GM12865 (cell line): ENCODE measurements at regions not wholly inside any gene's neighbourhood (a gene's known extent, or its start where the extent isn't known, plus 50 kb on each side); places are given as distances from the start of the nearest gene placed in this dataset.

Experiments used
- DNase-seq: peaks from one replicate; pipeline ENCODE4 v3.0.0; 2010; ENCODE audit warnings: low read depth
- H3K4me3 ChIP-seq: 2 replicates; pipeline ENCODE4 v1.5.1; 2011; ENCODE audit warnings: mild to moderate bottlenecking, low read depth, low read length, control low read depth
- TF ChIP-seq, protein P1 (sequence below): IDR thresholded peaks from 2 replicates; pipeline ENCODE4 v1.5.1; 2011; ENCODE audit warnings: low read length, control low read depth, low read depth, inconsistent platforms; ENCODE audit not compliant: insufficient read depth; ENCODE audit errors: missing control alignments

DNA sequence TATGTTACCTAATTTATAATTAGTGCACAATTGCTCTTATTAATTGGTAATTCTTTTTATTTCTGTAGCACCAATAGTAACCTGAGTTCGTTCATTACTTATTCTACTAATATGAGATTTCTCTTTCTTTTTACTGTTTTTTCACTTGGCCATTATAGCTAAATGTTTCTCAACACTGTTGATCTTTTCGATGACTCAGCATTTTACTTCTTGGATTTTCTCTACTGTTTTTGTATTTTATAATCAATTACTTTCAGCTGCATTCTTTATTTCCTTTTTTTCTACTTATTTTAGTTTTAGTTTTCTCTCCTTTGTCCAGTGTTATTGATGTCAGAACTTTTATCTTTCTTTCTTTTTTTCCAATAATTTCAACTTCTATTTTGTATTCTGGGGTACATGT lies 589.4 kb upstream of the SOX11 start:
- no peak for DNase-seq
- H3K4me3 ChIP-seq, result no peak overlapping the region
- TF ChIP-seq, protein P1, sequence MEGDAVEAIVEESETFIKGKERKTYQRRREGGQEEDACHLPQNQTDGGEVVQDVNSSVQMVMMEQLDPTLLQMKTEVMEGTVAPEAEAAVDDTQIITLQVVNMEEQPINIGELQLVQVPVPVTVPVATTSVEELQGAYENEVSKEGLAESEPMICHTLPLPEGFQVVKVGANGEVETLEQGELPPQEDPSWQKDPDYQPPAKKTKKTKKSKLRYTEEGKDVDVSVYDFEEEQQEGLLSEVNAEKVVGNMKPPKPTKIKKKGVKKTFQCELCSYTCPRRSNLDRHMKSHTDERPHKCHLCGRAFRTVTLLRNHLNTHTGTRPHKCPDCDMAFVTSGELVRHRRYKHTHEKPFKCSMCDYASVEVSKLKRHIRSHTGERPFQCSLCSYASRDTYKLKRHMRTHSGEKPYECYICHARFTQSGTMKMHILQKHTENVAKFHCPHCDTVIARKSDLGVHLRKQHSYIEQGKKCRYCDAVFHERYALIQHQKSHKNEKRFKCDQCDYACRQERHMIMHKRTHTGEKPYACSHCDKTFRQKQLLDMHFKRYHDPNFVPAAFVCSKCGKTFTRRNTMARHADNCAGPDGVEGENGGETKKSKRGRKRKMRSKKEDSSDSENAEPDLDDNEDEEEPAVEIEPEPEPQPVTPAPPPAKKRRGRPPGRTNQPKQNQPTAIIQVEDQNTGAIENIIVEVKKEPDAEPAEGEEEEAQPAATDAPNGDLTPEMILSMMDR, result no peak

DNA sequence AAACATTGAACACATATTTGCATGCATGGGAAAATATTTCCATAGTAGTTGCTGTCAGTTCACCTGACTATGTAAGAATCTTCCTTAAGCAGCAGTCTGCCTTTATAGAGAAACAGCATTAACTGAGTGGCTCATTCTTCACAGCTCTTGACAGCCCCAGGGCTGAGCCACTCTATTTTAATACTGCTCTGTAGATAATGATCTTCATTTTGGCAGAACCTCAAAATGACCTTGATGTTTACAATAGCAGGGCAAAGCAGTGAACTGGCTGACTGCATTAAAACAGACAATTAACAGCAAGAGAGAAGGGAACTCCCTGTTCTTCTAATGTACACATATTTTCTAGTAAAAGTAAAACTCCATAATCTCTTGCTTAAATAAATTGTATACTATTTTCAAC lies 580.6 kb upstream of the SOX11 start:
- DNase-seq, result no peak
- TF ChIP-seq, protein P1, result no peak
- H3K4me3 ChIP-seq, result no peak overlapping the region

DNA sequence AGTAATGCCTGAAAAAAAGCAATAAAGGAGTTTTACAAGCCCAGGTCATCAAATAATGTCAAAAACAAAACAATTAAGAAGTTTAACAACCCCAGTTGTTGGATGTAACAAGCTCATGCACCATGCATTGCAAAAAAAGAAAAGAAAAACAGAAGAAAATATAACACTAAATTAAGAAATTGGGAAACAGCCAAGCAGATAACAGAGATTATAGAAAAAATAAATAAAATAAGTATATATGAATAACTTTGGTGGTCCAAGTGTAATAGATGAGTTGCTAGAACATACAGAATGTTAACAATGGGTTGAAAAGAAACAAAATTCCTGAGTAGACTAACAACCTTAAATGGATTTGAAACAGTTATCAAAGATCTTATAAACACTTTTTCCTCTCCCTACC lies 573.1 kb upstream of the SOX11 start:
- TF ChIP-seq, protein P1, result no peak
- no peak for DNase-seq
- no peak overlapping the region for H3K4me3 ChIP-seq

DNA sequence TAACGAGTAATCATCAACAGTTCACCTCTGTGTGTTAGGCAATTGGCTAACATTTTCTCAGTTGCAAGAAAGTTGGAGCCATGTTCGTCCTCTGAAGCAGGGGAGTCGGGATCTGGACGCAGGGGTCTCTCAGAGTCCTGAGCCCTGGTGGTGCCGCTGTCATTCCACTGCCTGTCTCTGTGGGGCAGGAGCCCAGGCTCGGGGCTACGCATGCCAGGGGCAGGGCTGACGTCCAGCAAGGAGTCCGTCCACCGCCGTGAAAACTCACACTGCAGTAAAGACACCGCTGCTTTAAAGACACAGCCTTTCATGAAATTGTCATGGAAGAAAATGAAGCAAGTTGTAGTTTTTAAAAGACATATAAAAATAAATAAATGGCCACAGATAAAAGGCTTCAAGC lies 571.1 kb upstream of the SOX11 start:
- no peak for DNase-seq
- no peak overlapping the region for H3K4me3 ChIP-seq
- TF ChIP-seq, protein P1, result no peak

DNA sequence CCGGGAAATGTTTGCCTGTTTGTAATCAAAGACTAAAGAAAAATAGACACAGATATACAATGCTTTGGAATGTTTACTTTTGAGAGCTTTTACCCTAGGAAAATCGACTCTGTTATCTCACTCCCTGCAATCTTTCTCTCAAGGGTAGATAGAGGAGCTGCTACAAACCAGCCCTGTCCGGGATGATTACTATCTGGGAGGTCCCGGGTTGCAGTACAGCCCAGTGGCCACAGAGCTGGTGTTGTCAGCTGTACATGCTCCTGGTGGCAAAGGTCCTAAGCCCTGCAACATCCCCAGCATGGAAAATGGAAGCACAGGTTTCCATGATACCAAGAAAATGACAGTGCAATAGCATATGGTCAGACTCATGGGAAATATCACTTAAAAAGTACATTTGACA lies 570.5 kb upstream of the SOX11 start:
- no peak for DNase-seq
- TF ChIP-seq, protein P1, result no peak
- no peak overlapping the region for H3K4me3 ChIP-seq

DNA sequence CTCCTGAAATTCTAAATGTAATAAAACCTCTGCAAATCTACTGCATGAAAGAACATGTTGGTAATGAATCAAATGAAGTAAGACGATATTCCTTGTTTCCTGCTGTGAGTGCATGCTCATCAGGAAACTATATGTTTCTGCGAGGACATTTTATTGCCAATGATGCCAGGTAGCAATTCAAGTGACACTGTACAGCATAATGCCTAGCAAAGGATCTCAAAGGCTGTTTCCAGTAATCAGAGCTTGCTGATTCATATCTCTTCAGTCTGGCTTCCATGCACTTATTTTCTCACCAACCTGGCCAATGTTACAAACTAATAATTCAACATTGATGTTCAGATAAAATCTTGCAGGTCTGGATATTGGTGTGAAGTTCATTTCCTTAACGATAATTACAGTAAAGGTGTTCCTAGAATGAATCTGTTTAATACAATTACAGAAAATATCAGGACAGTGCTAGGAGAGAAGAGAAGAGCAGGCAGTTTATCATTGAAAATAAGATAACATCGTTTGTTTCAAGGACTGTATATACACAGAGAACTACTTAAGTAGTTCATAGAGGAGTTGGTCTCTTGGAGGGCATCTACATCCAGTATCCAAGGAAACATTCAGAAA lies 568.5 kb upstream of the SOX11 start:
- no peak for DNase-seq
- H3K4me3 ChIP-seq, result no peak overlapping the region
- TF ChIP-seq, protein P1, result no peak
